ENCODE measurements at regions not wholly inside any gene's neighbourhood (a gene's known extent, or its start where the extent isn't known, plus 50 kb on each side); places are given as distances from the start of the nearest gene placed in this dataset.

- TF ChIP-seq ATOH8 (CRISPR knock-in tag; IDR thresholded peaks at IDR 0.05; ENCODE audit: low read depth) (no peak), HOXB13 (CRISPR knock-in tag; IDR thresholded peaks at IDR 0.05; ENCODE audit: low read depth) (no peak), HEYL (CRISPR knock-in tag; IDR thresholded peaks at IDR 0.05) (no peak), NR3C1 (IDR thresholded peaks at IDR 0.05) (no peak), RARB (CRISPR knock-in tag; IDR thresholded peaks at IDR 0.05) (no peak), ZFP36 (IDR thresholded peaks at IDR 0.05; ENCODE audit: borderline replicate concordance, partially characterized antibody) (no peak), HDAC2 (IDR thresholded peaks at IDR 0.05) (no peak), RCOR1 (IDR thresholded peaks at IDR 0.05; ENCODE audit: low read depth, low read length) (no peak), SMC3 (IDR thresholded peaks at IDR 0.05) (no peak), HES2 (IDR thresholded peaks at IDR 0.05) (no peak), CBX2 (IDR thresholded peaks at IDR 0.05; ENCODE audit: borderline replicate concordance, low read depth) (no peak)
- TF ChIP-seq, protein P1, sequence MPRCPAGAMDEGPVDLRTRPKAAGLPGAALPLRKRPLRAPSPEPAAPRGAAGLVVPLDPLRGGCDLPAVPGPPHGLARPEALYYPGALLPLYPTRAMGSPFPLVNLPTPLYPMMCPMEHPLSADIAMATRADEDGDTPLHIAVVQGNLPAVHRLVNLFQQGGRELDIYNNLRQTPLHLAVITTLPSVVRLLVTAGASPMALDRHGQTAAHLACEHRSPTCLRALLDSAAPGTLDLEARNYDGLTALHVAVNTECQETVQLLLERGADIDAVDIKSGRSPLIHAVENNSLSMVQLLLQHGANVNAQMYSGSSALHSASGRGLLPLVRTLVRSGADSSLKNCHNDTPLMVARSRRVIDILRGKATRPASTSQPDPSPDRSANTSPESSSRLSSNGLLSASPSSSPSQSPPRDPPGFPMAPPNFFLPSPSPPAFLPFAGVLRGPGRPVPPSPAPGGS (IDR thresholded peaks at IDR 0.05): no peak
- TF ChIP-seq, protein P2, sequence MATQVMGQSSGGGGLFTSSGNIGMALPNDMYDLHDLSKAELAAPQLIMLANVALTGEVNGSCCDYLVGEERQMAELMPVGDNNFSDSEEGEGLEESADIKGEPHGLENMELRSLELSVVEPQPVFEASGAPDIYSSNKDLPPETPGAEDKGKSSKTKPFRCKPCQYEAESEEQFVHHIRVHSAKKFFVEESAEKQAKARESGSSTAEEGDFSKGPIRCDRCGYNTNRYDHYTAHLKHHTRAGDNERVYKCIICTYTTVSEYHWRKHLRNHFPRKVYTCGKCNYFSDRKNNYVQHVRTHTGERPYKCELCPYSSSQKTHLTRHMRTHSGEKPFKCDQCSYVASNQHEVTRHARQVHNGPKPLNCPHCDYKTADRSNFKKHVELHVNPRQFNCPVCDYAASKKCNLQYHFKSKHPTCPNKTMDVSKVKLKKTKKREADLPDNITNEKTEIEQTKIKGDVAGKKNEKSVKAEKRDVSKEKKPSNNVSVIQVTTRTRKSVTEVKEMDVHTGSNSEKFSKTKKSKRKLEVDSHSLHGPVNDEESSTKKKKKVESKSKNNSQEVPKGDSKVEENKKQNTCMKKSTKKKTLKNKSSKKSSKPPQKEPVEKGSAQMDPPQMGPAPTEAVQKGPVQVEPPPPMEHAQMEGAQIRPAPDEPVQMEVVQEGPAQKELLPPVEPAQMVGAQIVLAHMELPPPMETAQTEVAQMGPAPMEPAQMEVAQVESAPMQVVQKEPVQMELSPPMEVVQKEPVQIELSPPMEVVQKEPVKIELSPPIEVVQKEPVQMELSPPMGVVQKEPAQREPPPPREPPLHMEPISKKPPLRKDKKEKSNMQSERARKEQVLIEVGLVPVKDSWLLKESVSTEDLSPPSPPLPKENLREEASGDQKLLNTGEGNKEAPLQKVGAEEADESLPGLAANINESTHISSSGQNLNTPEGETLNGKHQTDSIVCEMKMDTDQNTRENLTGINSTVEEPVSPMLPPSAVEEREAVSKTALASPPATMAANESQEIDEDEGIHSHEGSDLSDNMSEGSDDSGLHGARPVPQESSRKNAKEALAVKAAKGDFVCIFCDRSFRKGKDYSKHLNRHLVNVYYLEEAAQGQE (IDR thresholded peaks at IDR 0.05): no peak
- TF ChIP-seq, protein P3, sequence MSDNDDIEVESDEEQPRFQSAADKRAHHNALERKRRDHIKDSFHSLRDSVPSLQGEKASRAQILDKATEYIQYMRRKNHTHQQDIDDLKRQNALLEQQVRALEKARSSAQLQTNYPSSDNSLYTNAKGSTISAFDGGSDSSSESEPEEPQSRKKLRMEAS (IDR thresholded peaks at IDR 0.05): no peak
- no peak overlapping the region for H3K4me2 ChIP-seq
- no peak for FAIRE-seq
- no peak for ATAC-seq
- POLR2A ChIA-PET: no interaction called here
- WGBS (ENCODE audit: missing lambda C conversion rate): 0% methylated on average over 2 of the region's 3 CpGs
- no peak overlapping the region for H3K4me3 ChIP-seq
- no peak overlapping the region for H3K27ac ChIP-seq
- 0 out of 3 replicates have a peak, but pooled peaks cover 7% of the 10 kb centered on the region for H3K9me3 ChIP-seq
- CTCF ChIA-PET: no interaction called here
- H3K4me1 ChIP-seq: no peaks in the 10 kb centered on the region
- DNase-seq (ENCODE audit: low read depth in 1 of 2, low spot score in 1 of 2): no peak
These were observed 1349.8 kb upstream of the RAG2 start for GRCh38 chr11:37947821-37948220.

GRCh38 chr11:37946155-37946766 lies 1348.2 kb upstream of the RAG2 start:
- Histone ChIP-seq H3K9me3 (0 out of 3 replicates have a peak, but pooled peaks cover 7% of the 10 kb centered on the region), H3K4me1 (no peaks in the 10 kb centered on the region), H3K4me2 (no peak overlapping the region), H3K27ac (no peak overlapping the region), H3K4me3 (no peak overlapping the region)
- peak in 1 of 2 experiments; percentile 32; a peak in 2 of 5 replicates for TF ChIP-seq RAD21 (conservative IDR thresholded peaks at IDR 0.05 in 1 of 2, IDR thresholded peaks at IDR 0.05 in 1 of 2)
- no peak for TF ChIP-seq ATOH8 (CRISPR knock-in tag; IDR thresholded peaks at IDR 0.05; ENCODE audit: low read depth)
- TF ChIP-seq SREBF2 (IDR thresholded peaks at IDR 0.05): no peak
- CTCF ChIA-PET: interaction anchor here (0.6 to 0.7 kb wide), 3 partner anchors 50 to 818 kb away, joined by 3 read pairs; no protein-coding TSS in a partner anchor
- 2% methylated on average over 4 of the region's 4 CpGs for WGBS (ENCODE audit: missing lambda C conversion rate)
- POLR2A ChIA-PET: no interaction called here
- FAIRE-seq: no peak
- peak in 1 of 2 experiments; percentile 37 for DNase-seq (ENCODE audit: low read depth in 1 of 2, low spot score in 1 of 2)
- peak in 1 of 2 experiments; percentile 63; a peak in 3 of 6 replicates for ATAC-seq
